ENCODE measurements at regions not wholly inside any gene's neighbourhood (a gene's known extent, or its start where the extent isn't known, plus 50 kb on each side); places are given as distances from the start of the nearest gene placed in this dataset.

DNA sequence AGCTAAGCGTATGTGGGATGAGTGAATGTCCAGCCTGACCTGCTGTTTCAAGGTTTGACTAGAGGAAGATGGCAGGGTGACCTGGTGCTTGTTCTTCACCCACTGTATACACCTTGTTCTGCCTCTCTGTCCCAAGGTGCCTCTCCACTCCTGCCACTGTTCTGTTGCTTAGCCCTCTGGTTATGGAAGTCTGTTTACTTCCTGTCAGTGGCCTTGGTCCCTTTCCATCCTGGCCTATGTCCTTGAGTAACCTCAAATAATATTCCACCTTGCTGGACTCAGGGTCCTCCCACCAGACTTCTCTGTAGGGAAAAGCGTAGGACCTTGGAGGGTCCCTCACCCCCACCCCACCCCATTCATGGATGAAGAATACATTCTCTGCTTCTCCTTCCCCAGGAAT is 73.2 kb upstream of the SALL1 start:
- no peak overlapping the region for H2AFZ ChIP-seq (ENCODE audit: low read depth, low read length, poor library complexity, severe bottlenecking)
- ChIA-PET POLR2A (no interaction called here), RAD21 (ENCODE audit: low non-redundant PET in 1 of 2, low total read pairs in 2 of 2, uncharacterized antibody in 2 of 2, unreplicated experiment in 2 of 2) (no interaction called here), CTCF (no interaction called here)
- H3K4me1 ChIP-seq (ENCODE audit: control insufficient read depth in 1 of 2, insufficient read depth in 2 of 2, low read length in 2 of 2) = no peaks in the 10 kb centered on the region
- H4K20me1 ChIP-seq (ENCODE audit: insufficient read depth) = no peaks in the 10 kb centered on the region; the same call in 1 of the 2 replicates
- intact Hi-C loops (cut with micrococcal nuclease) = no loop called here
- TF ChIP-seq ELF1 (IDR thresholded peaks at IDR 0.05; ENCODE audit: borderline replicate concordance, low read depth) (no peak), ZFX (IDR thresholded peaks at IDR 0.05) (no peak), ZNF274 (IDR thresholded peaks at IDR 0.05; ENCODE audit: low read depth, low read length) (no peak), EGR1 (IDR thresholded peaks at IDR 0.05; ENCODE audit: low read depth) (no peak), EZH2phosphoT487 (IDR thresholded peaks at IDR 0.05; ENCODE audit: borderline replicate concordance) (no peak), CBX3 (IDR thresholded peaks at IDR 0.05; ENCODE audit: low read depth) (no peak), JUND (IDR thresholded peaks at IDR 0.05) (no peak), CEBPB (IDR thresholded peaks at IDR 0.05; ENCODE audit: low read depth) (no peak), POLR2AphosphoS5 (IDR thresholded peaks at IDR 0.05; ENCODE audit: low read depth, low read length) (no peak), YY1 (IDR thresholded peaks at IDR 0.05; ENCODE audit: extremely low read depth, insufficient replicate concordance, low read depth, low read length) (no peak), TCF7L2 (IDR thresholded peaks at IDR 0.05; ENCODE audit: borderline replicate concordance, extremely low read depth, insufficient read depth, insufficient read length) (no peak), SRF (IDR thresholded peaks at IDR 0.05; ENCODE audit: low read depth) (no peak), EZH2 (IDR thresholded peaks at IDR 0.05) (no peak), SP1 (IDR thresholded peaks at IDR 0.05; ENCODE audit: low read depth) (no peak)
- TF ChIP-seq, protein P1, sequence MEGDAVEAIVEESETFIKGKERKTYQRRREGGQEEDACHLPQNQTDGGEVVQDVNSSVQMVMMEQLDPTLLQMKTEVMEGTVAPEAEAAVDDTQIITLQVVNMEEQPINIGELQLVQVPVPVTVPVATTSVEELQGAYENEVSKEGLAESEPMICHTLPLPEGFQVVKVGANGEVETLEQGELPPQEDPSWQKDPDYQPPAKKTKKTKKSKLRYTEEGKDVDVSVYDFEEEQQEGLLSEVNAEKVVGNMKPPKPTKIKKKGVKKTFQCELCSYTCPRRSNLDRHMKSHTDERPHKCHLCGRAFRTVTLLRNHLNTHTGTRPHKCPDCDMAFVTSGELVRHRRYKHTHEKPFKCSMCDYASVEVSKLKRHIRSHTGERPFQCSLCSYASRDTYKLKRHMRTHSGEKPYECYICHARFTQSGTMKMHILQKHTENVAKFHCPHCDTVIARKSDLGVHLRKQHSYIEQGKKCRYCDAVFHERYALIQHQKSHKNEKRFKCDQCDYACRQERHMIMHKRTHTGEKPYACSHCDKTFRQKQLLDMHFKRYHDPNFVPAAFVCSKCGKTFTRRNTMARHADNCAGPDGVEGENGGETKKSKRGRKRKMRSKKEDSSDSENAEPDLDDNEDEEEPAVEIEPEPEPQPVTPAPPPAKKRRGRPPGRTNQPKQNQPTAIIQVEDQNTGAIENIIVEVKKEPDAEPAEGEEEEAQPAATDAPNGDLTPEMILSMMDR (IDR thresholded peaks at IDR 0.05 in 2 of 3, conservative IDR thresholded peaks at IDR 0.05 in 1 of 3; ENCODE audit: borderline replicate concordance in 1 of 3, insufficient read depth in 1 of 3, low read depth in 2 of 3, low read length in 2 of 3) = no peak
- TF ChIP-seq, protein P2, sequence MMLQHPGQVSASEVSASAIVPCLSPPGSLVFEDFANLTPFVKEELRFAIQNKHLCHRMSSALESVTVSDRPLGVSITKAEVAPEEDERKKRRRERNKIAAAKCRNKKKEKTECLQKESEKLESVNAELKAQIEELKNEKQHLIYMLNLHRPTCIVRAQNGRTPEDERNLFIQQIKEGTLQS (IDR thresholded peaks at IDR 0.05) = no peak
- H3K36me3 ChIP-seq (ENCODE audit: control insufficient read depth in 1 of 2, insufficient read depth in 2 of 2, low read length in 2 of 2) = no peaks in the 10 kb centered on the region
- DNase-seq (ENCODE audit: low read depth, low spot score) = no peak
- no peaks in the 10 kb centered on the region for H3K27me3 ChIP-seq (ENCODE audit: insufficient read depth, low read length)
- no peaks in the 10 kb centered on the region for H3K79me2 ChIP-seq (ENCODE audit: insufficient read depth, low read length)
- H3K27ac ChIP-seq (ENCODE audit: low read depth, low read length) = no peak overlapping the region
- H3K9me3 ChIP-seq (ENCODE audit: control insufficient read depth in 1 of 2, insufficient read depth in 1 of 2, low read depth in 1 of 2, low read length in 2 of 2) = no peaks in the 10 kb centered on the region
- H3K9me2 ChIP-seq (ENCODE audit: insufficient read depth) = no peaks in the 10 kb centered on the region
- H3K4me2 ChIP-seq (ENCODE audit: low read length) = no peak overlapping the region
- no TSS peak for BruUV-seq (replicated peaks)
- no peak overlapping the region for H3K9ac ChIP-seq (ENCODE audit: low read length)
- ATAC-seq = no peak
- no peak overlapping the region for H3K4me3 ChIP-seq (replicated peaks in 1 of 2; ENCODE audit: low read depth in 1 of 2, low read length in 2 of 2)
